ENCODE measurements at regions not wholly inside any gene's neighbourhood (a gene's known extent, or its start where the extent isn't known, plus 50 kb on each side); places are given as distances from the start of the nearest gene placed in this dataset.

DNA sequence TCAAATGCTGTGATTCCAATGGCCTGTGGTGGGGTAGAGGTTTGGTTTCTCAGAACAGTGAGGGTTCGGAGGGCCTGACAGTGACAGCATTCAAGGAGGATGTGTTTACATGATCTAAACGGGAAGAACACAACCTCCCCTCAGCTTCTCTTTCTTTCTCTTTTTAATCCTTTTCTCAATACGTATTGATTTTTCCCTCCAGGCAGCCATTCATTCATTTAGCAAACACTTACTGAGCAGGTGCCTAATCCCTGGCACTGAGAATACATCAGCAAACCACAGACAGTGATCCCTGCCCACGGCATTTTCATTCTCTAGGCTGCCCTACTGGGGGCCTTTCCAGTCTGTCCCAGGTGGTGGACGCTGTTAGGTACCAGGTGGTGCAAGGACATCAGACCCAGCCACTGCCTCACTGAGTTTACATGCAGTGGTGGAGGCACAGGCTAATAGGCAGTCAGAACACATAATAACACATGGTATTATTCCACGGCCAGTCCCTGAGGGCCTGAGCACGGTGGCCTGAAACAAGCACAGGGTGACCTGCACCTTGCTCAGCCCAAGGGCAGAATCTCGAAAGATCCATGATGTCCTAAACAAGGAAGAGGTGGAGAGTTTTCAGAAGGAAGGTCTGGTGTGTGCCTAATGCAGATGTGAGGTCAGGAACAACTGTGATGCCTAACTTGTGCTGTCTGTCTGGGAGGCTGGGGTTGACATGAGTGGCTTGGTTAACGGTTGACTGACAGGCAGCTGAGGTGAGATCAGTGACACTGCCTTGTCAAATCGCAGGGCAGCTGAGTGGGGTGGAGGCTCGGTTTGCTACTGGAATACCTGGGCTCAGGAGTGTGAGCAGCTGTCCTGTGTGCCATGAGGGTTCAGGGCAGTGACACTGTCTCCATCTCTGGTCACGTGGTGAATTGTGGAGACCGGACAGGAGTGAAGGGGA, 785.5 kb upstream of the HS6ST1 start:
- TF ChIP-seq, protein P1, sequence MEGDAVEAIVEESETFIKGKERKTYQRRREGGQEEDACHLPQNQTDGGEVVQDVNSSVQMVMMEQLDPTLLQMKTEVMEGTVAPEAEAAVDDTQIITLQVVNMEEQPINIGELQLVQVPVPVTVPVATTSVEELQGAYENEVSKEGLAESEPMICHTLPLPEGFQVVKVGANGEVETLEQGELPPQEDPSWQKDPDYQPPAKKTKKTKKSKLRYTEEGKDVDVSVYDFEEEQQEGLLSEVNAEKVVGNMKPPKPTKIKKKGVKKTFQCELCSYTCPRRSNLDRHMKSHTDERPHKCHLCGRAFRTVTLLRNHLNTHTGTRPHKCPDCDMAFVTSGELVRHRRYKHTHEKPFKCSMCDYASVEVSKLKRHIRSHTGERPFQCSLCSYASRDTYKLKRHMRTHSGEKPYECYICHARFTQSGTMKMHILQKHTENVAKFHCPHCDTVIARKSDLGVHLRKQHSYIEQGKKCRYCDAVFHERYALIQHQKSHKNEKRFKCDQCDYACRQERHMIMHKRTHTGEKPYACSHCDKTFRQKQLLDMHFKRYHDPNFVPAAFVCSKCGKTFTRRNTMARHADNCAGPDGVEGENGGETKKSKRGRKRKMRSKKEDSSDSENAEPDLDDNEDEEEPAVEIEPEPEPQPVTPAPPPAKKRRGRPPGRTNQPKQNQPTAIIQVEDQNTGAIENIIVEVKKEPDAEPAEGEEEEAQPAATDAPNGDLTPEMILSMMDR (conservative IDR thresholded peaks at IDR 0.05) = no peak
- no peak for TF ChIP-seq EZH2 (IDR thresholded peaks at IDR 0.05; ENCODE audit: low read depth)
- no peak overlapping the region for H3K4me3 ChIP-seq
- no TSS peak for BruUV-seq (replicated peaks)
- H3K79me2 ChIP-seq (ENCODE audit: low read depth) = no peaks in the 10 kb centered on the region
- no peaks in the 10 kb centered on the region for H3K36me3 ChIP-seq (ENCODE audit: low read depth)
- CTCF ChIA-PET = no interaction called here
- no peak overlapping the region for H3K27ac ChIP-seq
- no peaks in the 10 kb centered on the region for H3F3A ChIP-seq (ENCODE audit: insufficient read depth, low read depth)
- H3K4me2 ChIP-seq = no peak overlapping the region
- no peak for DNase-seq
- intact Hi-C loops (cut with micrococcal nuclease; ENCODE audit: unreplicated experiment) = no loop called here
- no peak overlapping the region for H2AFZ ChIP-seq
- no peaks in the 10 kb centered on the region for H3K4me1 ChIP-seq (replicated peaks; ENCODE audit: insufficient read depth)
- no peaks in the 10 kb centered on the region for H3K9me3 ChIP-seq (ENCODE audit: insufficient read depth, low read depth)
- POLR2A ChIA-PET (ENCODE audit: unreplicated experiment) = no interaction called here
- no peaks in the 10 kb centered on the region for H4K20me1 ChIP-seq (ENCODE audit: insufficient read depth)
- peaks cover 46% of the 10 kb centered on the region for H3K27me3 ChIP-seq (ENCODE audit: insufficient read depth, low read depth)
- H3K9me2 ChIP-seq (ENCODE audit: insufficient read depth) = no peaks in the 10 kb centered on the region

DNA sequence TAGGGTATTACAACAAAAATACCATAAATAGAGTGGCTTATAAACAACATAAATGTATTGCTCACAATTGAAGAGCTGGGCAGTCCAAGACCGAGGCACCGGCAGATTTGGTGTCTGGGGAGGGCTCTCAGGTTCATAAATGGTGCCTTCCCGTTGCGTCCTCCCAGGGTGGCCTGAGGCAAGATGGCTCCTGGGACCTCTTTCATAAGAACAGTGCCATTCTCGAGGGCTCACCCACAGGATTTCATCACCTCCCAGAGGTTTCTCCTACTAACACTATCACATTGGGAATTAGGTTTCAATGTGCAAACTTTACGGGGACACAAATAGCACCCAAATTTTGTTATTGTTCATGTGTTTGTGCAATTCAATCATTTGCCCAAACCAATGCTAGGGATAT, 793.5 kb upstream of the HS6ST1 start:
- ChIA-PET POLR2A (ENCODE audit: unreplicated experiment) (no interaction called here), CTCF (no interaction called here)
- H3F3A ChIP-seq (ENCODE audit: insufficient read depth, low read depth) = no peaks in the 10 kb centered on the region
- H3K27me3 ChIP-seq (ENCODE audit: insufficient read depth, low read depth) = peaks cover 22% of the 10 kb centered on the region
- no peaks in the 10 kb centered on the region for H3K4me1 ChIP-seq (replicated peaks; ENCODE audit: insufficient read depth)
- H3K4me3 ChIP-seq = no peak overlapping the region
- H3K9me2 ChIP-seq (ENCODE audit: insufficient read depth) = no peaks in the 10 kb centered on the region
- TF ChIP-seq, protein P1 (conservative IDR thresholded peaks at IDR 0.05) = no peak
- TF ChIP-seq EZH2 (IDR thresholded peaks at IDR 0.05; ENCODE audit: low read depth) = no peak
- no peak for DNase-seq
- H3K9me3 ChIP-seq (ENCODE audit: insufficient read depth, low read depth) = no peaks in the 10 kb centered on the region
- no peak overlapping the region for H3K27ac ChIP-seq
- H4K20me1 ChIP-seq (ENCODE audit: insufficient read depth) = no peaks in the 10 kb centered on the region
- no peaks in the 10 kb centered on the region for H3K36me3 ChIP-seq (ENCODE audit: low read depth)
- no peaks in the 10 kb centered on the region for H3K79me2 ChIP-seq (ENCODE audit: low read depth)
- intact Hi-C loops (cut with micrococcal nuclease; ENCODE audit: unreplicated experiment) = no loop called here
- no peak overlapping the region for H3K4me2 ChIP-seq
- no peak overlapping the region for H2AFZ ChIP-seq
- no TSS peak for BruUV-seq (replicated peaks)

DNA sequence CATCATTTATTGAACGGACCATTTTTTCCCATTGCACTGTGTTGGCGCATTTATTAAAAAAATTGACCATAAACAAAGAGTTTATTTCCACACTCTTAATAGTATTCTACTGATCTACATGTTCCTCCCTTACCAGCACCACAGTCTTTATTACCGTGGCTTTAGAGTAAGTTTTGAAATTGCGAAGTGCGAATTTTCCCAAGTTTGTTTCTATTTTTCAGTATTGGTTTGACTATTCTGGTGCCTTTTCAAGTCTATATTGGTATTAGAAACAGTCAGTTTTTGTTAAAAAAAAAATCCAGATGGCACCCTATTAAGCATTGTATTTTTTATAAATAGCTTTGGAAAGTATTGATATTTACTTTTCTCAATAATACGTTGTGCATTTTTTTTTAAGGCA, 795.1 kb upstream of the HS6ST1 start:
- H3K4me1 ChIP-seq (replicated peaks; ENCODE audit: insufficient read depth) = no peaks in the 10 kb centered on the region
- no peak overlapping the region for H2AFZ ChIP-seq
- intact Hi-C loops (cut with micrococcal nuclease; ENCODE audit: unreplicated experiment) = no loop called here
- H3K4me2 ChIP-seq = no peak overlapping the region
- DNase-seq = no peak
- H3F3A ChIP-seq (ENCODE audit: insufficient read depth, low read depth) = no peaks in the 10 kb centered on the region
- no peaks in the 10 kb centered on the region for H3K9me2 ChIP-seq (ENCODE audit: insufficient read depth)
- H3K27ac ChIP-seq = no peak overlapping the region
- TF ChIP-seq EZH2 (IDR thresholded peaks at IDR 0.05; ENCODE audit: low read depth) = no peak
- TF ChIP-seq, protein P1 (conservative IDR thresholded peaks at IDR 0.05) = no peak
- H4K20me1 ChIP-seq (ENCODE audit: insufficient read depth) = no peaks in the 10 kb centered on the region
- ChIA-PET POLR2A (ENCODE audit: unreplicated experiment) (no interaction called here), CTCF (no interaction called here)
- peaks cover 8% of the 10 kb centered on the region; the same call in 1 of the 2 replicates for H3K27me3 ChIP-seq (ENCODE audit: insufficient read depth, low read depth)
- H3K36me3 ChIP-seq (ENCODE audit: low read depth) = no peaks in the 10 kb centered on the region
- no TSS peak for BruUV-seq (replicated peaks)
- no peaks in the 10 kb centered on the region for H3K9me3 ChIP-seq (ENCODE audit: insufficient read depth, low read depth)
- H3K4me3 ChIP-seq = no peak overlapping the region
- H3K79me2 ChIP-seq (ENCODE audit: low read depth) = no peaks in the 10 kb centered on the region
